Breast epithelium (tissue), 3 donors: ENCODE measurements at regions not wholly inside any gene's neighbourhood (a gene's known extent, or its start where the extent isn't known, plus 50 kb on each side); places are given as distances from the start of the nearest gene placed in this dataset.

Experiments used
- CTCF ChIP-seq, 3 donors: fragments of 450-650 bp; IDR thresholded peaks; one replicate each; pipeline ENCODE4 v1.5.1; 2016 to 2017; ENCODE audit warnings: antibody characterized with exemption in 3 of 3, mild to moderate bottlenecking in 3 of 3, moderate library complexity in 3 of 3
- POLR2A ChIP-seq: fragments of 450-650 bp; IDR thresholded peaks from one replicate; pipeline ENCODE4 v1.6.1; 2016; ENCODE audit warnings: antibody characterized with exemption, mild to moderate bottlenecking, moderate library complexity

GRCh38 chrX:68945603-68946228 lies 116.9 kb downstream of the EFNB1 start:
- TF ChIP-seq CTCF (IDR thresholded peaks at IDR 0.05) (no peak), POLR2A (no peak)
